HFFc6 (cell line): ENCODE measurements at regions not wholly inside any gene's neighbourhood (a gene's known extent, or its start where the extent isn't known, plus 50 kb on each side); places are given as distances from the start of the nearest gene placed in this dataset.

Experiments used
- DNase-seq: peaks from one replicate; pipeline ENCODE4 v3.0.0-alpha.2; 2018
- H3K27ac Mint-ChIP-seq: 2 replicates; pipeline ENCODE4 v1.8.0; 2020; ENCODE audit warnings: mild to moderate bottlenecking, mixed read lengths
- H3K27me3 Mint-ChIP-seq: 2 replicates; pipeline ENCODE4 v1.8.0; 2021; ENCODE audit warnings: mild to moderate bottlenecking, moderate library complexity, mixed read lengths; ENCODE audit not compliant: insufficient read depth
- H3K36me3 Mint-ChIP-seq: 2 replicates; pipeline ENCODE4 v1.8.0; 2021; ENCODE audit warnings: low read depth, mixed read lengths
- H3K4me1 Mint-ChIP-seq: 2 replicates; pipeline ENCODE4 v1.8.0; 2020; ENCODE audit warnings: low read depth, mixed read lengths
- H3K4me3 Mint-ChIP-seq: 2 replicates; pipeline ENCODE4 v1.8.0; 2020; ENCODE audit warnings: mild to moderate bottlenecking, moderate library complexity, mixed read lengths
- H3K9me3 Mint-ChIP-seq: 2 replicates; pipeline ENCODE4 v1.8.0; 2020; ENCODE audit warnings: mild to moderate bottlenecking, mixed read lengths
- TF ChIP-seq, protein P1 (sequence below): fragments of 200-600 bp; sonication (generic); IDR thresholded peaks from 2 replicates; pipeline ENCODE4 v1.5.0; 2021; ENCODE audit warnings: antibody characterized with exemption, mild to moderate bottlenecking

DNA sequence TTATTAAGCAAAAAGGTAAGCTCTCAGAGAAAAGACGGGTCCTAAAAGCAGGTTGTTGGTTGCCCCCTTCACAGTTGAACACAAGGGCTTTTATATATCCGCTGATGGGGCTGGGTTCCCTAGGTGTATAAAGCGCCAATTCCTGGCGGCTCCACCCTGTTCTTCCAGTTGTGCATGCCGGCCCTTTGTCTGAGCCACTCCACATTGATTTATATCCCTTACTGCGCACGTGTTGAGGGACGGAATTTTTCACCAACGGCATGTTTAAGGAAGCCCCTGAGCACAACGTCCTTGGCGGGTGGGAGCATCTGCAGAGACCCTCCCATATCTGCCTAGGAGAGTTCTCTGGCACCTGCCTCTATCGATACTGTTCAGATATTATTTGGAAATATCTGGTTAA, 135.7 kb downstream of the DTHD1 start:
- Mint-ChIP-seq H3K9me3 (peaks cover 28% of the 10 kb centered on the region), H3K4me1 (no peaks in the 10 kb centered on the region), H3K4me3 (no peak overlapping the region), H3K27me3 (no peaks in the 10 kb centered on the region), H3K36me3 (no peaks in the 10 kb centered on the region), H3K27ac (no peak overlapping the region)
- DNase-seq = no peak
- TF ChIP-seq, protein P1, sequence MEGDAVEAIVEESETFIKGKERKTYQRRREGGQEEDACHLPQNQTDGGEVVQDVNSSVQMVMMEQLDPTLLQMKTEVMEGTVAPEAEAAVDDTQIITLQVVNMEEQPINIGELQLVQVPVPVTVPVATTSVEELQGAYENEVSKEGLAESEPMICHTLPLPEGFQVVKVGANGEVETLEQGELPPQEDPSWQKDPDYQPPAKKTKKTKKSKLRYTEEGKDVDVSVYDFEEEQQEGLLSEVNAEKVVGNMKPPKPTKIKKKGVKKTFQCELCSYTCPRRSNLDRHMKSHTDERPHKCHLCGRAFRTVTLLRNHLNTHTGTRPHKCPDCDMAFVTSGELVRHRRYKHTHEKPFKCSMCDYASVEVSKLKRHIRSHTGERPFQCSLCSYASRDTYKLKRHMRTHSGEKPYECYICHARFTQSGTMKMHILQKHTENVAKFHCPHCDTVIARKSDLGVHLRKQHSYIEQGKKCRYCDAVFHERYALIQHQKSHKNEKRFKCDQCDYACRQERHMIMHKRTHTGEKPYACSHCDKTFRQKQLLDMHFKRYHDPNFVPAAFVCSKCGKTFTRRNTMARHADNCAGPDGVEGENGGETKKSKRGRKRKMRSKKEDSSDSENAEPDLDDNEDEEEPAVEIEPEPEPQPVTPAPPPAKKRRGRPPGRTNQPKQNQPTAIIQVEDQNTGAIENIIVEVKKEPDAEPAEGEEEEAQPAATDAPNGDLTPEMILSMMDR = no peak

DNA sequence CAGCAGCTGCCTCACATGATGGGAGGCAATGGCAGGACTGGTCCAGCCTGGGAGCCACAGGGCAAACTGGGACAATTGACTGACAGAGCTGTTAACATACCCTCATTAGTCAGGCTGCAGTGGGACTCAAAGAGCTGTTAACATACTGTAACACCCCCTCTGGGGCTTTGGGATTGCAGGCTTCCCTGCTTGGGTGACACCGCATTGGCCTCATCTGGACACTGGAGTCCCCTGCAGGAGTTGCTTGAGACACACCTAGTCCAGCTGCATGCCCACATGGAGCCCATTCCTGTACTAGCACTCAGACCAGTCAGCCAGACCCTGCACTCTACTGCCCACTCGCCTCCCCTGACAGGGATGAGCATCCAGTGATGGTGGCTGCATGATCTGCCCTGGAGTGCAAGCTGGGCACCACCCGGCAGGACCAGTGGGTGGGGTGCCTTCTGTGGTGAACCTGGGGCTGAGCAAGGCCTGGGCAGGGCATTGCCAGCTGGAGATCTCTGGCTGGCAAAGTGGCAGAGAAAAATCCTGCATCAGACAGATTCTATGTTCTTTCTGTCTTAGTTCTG, 138.8 kb downstream of the DTHD1 start:
- no peaks in the 10 kb centered on the region for H3K27me3 Mint-ChIP-seq
- no peak overlapping the region for H3K27ac Mint-ChIP-seq
- H3K9me3 Mint-ChIP-seq = peaks cover 28% of the 10 kb centered on the region
- H3K36me3 Mint-ChIP-seq = no peaks in the 10 kb centered on the region
- no peaks in the 10 kb centered on the region for H3K4me1 Mint-ChIP-seq
- no peak for DNase-seq
- TF ChIP-seq, protein P1 = no peak
- H3K4me3 Mint-ChIP-seq = no peak overlapping the region

DNA sequence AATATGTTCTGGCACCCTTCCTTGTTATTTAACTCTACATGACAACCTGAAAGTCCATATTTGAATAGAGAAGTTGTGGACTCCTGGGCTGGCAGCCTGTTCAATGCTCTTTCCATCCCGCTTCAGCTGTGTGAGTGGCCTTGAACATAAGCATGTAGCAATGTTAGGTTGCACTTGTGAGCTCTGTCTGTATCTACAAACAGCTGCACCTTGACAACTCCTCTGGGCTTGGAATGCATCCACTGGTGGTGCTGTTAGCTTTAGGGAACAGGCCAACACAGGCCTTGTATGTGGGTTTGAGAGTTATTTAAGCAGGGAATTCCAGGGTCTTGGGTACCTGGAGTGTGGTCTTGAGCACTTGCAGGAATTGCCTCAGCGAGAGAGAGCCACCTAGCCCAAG, 141.2 kb downstream of the DTHD1 start:
- Mint-ChIP-seq H3K27ac (no peak overlapping the region), H3K4me3 (no peak overlapping the region), H3K27me3 (no peaks in the 10 kb centered on the region), H3K4me1 (no peaks in the 10 kb centered on the region), H3K36me3 (peaks cover 5% of the 10 kb centered on the region; the same call in 1 of the 2 replicates), H3K9me3 (peaks cover 33% of the 10 kb centered on the region)
- no peak for DNase-seq
- TF ChIP-seq, protein P1 = no peak

GRCh38 chr4:36426741-36427140, 145.3 kb downstream of the DTHD1 start:
- no peak for DNase-seq
- Mint-ChIP-seq H3K27me3 (no peaks in the 10 kb centered on the region), H3K36me3 (peaks cover 5% of the 10 kb centered on the region; the same call in 1 of the 2 replicates), H3K27ac (no peak overlapping the region), H3K4me1 (no peaks in the 10 kb centered on the region), H3K4me3 (no peak overlapping the region), H3K9me3 (peaks cover 31% of the 10 kb centered on the region)
- TF ChIP-seq, protein P1 = no peak

DNA sequence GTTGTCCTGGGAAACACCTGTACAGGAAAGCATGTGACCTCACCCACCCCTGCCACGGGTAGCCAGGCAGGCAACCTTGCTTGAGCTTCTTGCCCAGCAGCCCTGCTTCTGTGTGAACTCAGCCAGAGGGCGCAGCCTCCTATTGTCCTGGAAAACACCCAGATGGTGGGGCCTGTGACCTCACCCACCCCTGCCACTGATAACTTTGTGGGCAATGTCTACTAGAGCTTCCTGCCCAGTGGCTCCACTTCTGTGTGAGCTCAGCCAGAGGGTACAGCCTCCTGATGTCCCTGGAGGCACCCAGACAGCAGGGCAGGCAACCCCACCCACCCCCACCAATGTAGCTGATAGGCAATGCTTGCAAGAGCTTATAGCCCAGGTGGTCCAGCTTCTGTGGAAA, 146.3 kb downstream of the DTHD1 start:
- DNase-seq = no peak
- peaks cover 31% of the 10 kb centered on the region for H3K9me3 Mint-ChIP-seq
- no peaks in the 10 kb centered on the region for H3K27me3 Mint-ChIP-seq
- H3K4me1 Mint-ChIP-seq = no peaks in the 10 kb centered on the region
- H3K27ac Mint-ChIP-seq = no peak overlapping the region
- TF ChIP-seq, protein P1 = no peak
- H3K4me3 Mint-ChIP-seq = no peak overlapping the region
- H3K36me3 Mint-ChIP-seq = peaks cover 5% of the 10 kb centered on the region; the same call in 1 of the 2 replicates

GRCh38 chr4:36432586-36432985, 151.2 kb downstream of the DTHD1 start:
- Mint-ChIP-seq H3K4me1 (no peaks in the 10 kb centered on the region), H3K36me3 (no peaks in the 10 kb centered on the region), H3K27ac (no peak overlapping the region), H3K4me3 (no peak overlapping the region), H3K27me3 (no peaks in the 10 kb centered on the region; the same call in 1 of the 2 replicates), H3K9me3 (peaks cover 48% of the 10 kb centered on the region)
- TF ChIP-seq, protein P1 = no peak
- no peak for DNase-seq
